Pancreas (tissue), 10 donors: ENCODE measurements at regions not wholly inside any gene's neighbourhood (a gene's known extent, or its start where the extent isn't known, plus 50 kb on each side); places are given as distances from the start of the nearest gene placed in this dataset.

ENCODE experiments used
- ATAC-seq, 4 donors: fragments of 200-7000 bp; cut with Tn5 transposase; one replicate each; pipeline versions ENCODE4 v1.8.0 to v1.9.1; 2020; ENCODE audit warnings: mild to moderate bottlenecking in 4 of 4, moderate library complexity in 4 of 4
- DNase-seq, 6 donors: peaks; one replicate each; pipeline ENCODE4 v3.0.0-alpha.2; 2020
- FAIRE-seq: peaks from 2 replicates; lab custom pipeline; 2012; peaks lifted over from hg19 to GRCh38; lab: Jason Lieb, UNC
- H3K27ac ChIP-seq, 4 donors: fragments of 200-600 bp; sonication (generic); 1 replicate in 3 of 4; 2 replicates in 1 of 4; pipeline versions ENCODE4 v1.5.0 to v1.8.0; 2020
- H3K27me3 ChIP-seq, 4 donors: fragments of 200-600 bp; one replicate each; pipeline ENCODE4 v1.8.0; 2021
- H3K36me3 ChIP-seq, 3 donors: fragments of 200-600 bp; sonication (generic) in 1 of 3; one replicate each; pipeline versions ENCODE4 v1.5.0 to v1.8.0; 2020 to 2021
- H3K4me1 ChIP-seq, 3 donors: fragments of 200-600 bp; one replicate each; pipeline ENCODE4 v1.8.0; 2021
- H3K4me3 ChIP-seq, 4 donors: fragments of 200-600 bp; sonication (generic) in 2 of 4; one replicate each; pipeline versions ENCODE4 v1.5.0 to v1.8.0; 2020 to 2021
- H3K9me3 ChIP-seq, 4 donors: fragments of 200-600 bp; one replicate each; pipeline ENCODE4 v1.8.0; 2021
- CTCF ChIP-seq, 4 donors: fragments of 200-600 bp; sonication (generic) in 3 of 4; IDR thresholded peaks; one replicate each; pipeline versions ENCODE4 v1.5.0 to v1.8.0; 2021; ENCODE audit warnings: antibody characterized with exemption in 4 of 4
- WGBS, 2 donors: extraction: QIAGEN DNeasy Blood & Tissue Kit; methylation state at CpG; one replicate each; pipeline ENCODE4 v1.1.7; 2013; 5-methylcytosine and 5-hydroxymethylcytosine counted together
- intact Hi-C, 3 donors: fragments of 100-400 bp; cut with DNase I; formaldehyde crosslinking; loops; one replicate each; pipeline versions ENCODE4 v1.11.1 to v1.14.2; 2022
- donor health status: healthy with polysubstance abuse.
- donor health status: DM: no; HTN: no; CAD: no; lungs with moderate emphysema.
- donor health status: DM: no; HTN: no; CAD: no.
- donor health status: control.
- donor health status: control.
- donor health status: Bipolar disorder and iron deficiency.
- donor health status: DM: yes; HTN: yes; CAD: no.
- donor health status: DM: no; HTN: no; CAD: no.
- donor health status: DM: no; HTN: no; CAD: no.
- donor health status: DM: yes; HTN: yes; CAD: no.

DNA sequence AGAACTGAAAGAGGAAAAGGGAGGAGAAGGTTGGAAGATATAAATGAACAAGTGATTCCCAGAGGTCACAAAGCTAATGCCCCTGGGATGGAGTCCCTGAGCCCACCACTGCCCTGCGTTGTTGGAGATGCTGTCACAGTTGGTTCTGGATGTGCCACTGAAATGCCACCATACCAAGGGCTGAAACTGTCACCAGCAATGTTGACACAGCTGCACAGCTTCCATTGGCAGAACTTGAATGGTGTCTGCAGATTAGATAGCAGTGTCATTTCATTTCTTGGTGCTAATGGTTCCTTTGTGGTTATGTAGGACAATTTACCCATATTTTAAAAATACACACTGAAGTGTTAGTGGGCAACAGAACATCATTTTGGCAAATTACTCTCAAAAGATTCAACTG, 120.7 kb downstream of the TBXT start:
- Histone ChIP-seq H3K27ac (no peak overlapping the region), H3K27me3 (no peaks in the 10 kb centered on the region), H3K4me1 (peaks cover 0 to 11% (median 5%) of the 10 kb centered on the region in 3 donors), H3K4me3 (no peak overlapping the region), H3K9me3 (peaks cover 0 to under 1% (median 0%) of the 10 kb centered on the region in 4 donors), H3K36me3 (no peaks in the 10 kb centered on the region)
- intact Hi-C loops: no loop called here
- DNase-seq (peak in 1 of 6 donors; percentile 7), ATAC-seq (peak in 3 of 4 donors; percentile 44 to 82 (median 67)), FAIRE-seq (no peak)
- 33 to 47% methylated on average over 1 of the region's 1 CpG for WGBS, 2 donors
- no peak for TF ChIP-seq CTCF (IDR thresholded peaks at IDR 0.05)

- intact Hi-C loops: no loop called here
- no peak overlapping the region for H3K4me3 ChIP-seq
- FAIRE-seq (no peak), ATAC-seq (peak in 3 of 4 donors; percentile 38 to 60 (median 52)), DNase-seq (no peak)
- peaks cover 0 to 11% (median 5%) of the 10 kb centered on the region in 3 donors for H3K4me1 ChIP-seq
- TF ChIP-seq CTCF (IDR thresholded peaks at IDR 0.05): no peak
- H3K9me3 ChIP-seq: no peaks in the 10 kb centered on the region
- no peaks in the 10 kb centered on the region for H3K36me3 ChIP-seq
- WGBS, 2 donors: 84 to 90% methylated on average over 2 of the region's 2 CpGs
- no peak overlapping the region for H3K27ac ChIP-seq
- H3K27me3 ChIP-seq: peaks cover 0 to 1% (median 0%) of the 10 kb centered on the region in 4 donors
Measured at GRCh38 chr6:166046226-166046625, 121.4 kb downstream of the TBXT start.

DNA sequence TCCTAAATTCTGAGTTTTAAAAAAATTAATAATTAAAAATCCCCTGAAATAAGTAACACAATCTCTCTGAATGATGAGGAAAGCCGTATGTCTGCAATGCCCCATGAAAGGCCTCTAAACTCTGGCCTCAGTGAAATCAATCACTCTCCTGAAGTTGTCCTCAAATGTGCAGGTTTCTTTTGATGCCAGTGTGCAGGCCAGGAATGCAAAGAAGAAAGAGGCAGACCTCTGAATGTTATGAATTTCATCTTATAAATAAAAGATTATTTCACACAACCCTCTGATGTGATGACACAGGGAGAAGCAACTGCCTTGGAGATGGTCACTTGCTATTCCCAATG, 121.8 kb downstream of the TBXT start:
- 39 to 55% methylated on average over 1 of the region's 1 CpG for WGBS, 2 donors
- peaks cover 0 to 5% (median 0%) of the 10 kb centered on the region in 4 donors for H3K27me3 ChIP-seq
- FAIRE-seq (no peak), ATAC-seq (no peak), DNase-seq (no peak)
- H3K4me1 ChIP-seq: peaks cover 0 to 11% (median 5%) of the 10 kb centered on the region in 3 donors
- H3K9me3 ChIP-seq: no peaks in the 10 kb centered on the region
- no peak overlapping the region for H3K4me3 ChIP-seq
- no peaks in the 10 kb centered on the region for H3K36me3 ChIP-seq
- no peak overlapping the region for H3K27ac ChIP-seq
- no peak for TF ChIP-seq CTCF (IDR thresholded peaks at IDR 0.05)
- intact Hi-C loops: no loop called here

DNA sequence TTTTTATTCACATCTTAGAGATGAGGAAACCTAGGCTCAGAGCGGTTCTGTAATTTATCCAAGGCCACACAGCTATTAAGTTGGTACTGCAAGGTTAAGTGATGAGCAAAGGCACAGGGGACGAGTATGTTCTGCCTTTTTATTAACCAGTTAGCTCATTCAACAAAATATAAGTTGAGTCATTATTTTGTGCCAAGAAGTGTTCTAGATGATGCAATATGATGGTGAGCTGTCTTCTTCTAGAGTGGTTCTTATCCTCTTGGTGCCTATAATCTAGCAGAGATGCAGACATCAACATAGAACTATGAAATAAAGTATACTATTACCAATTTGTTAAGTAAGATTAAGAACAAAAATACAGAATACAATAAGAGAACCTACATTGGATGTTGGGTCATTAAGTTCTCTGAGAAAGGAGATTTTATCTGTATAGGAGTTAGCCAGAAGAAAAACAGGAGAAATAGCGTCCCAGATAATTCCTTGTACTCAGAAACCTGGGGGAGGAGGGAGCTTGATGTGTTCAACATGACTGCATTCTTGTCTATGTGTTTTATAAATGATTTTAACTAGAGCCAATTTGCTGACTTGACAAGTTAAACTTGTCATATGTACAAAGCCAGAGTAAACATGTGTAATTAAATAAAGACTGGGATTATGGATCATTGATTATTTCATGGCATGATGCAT, 122.3 kb downstream of the TBXT start:
- no peak for FAIRE-seq
- Histone ChIP-seq H3K36me3 (no peaks in the 10 kb centered on the region), H3K27me3 (peaks cover 0 to 6% (median 0%) of the 10 kb centered on the region in 4 donors), H3K4me3 (no peak overlapping the region), H3K9me3 (no peaks in the 10 kb centered on the region), H3K27ac (no peak overlapping the region), H3K4me1 (peaks cover 0 to 11% (median 5%) of the 10 kb centered on the region in 3 donors)
- WGBS, 2 donors: 67 to 68% methylated on average over 3 of the region's 3 CpGs
- intact Hi-C loops: no loop called here
- no peak for TF ChIP-seq CTCF (IDR thresholded peaks at IDR 0.05)
- no peak for DNase-seq
- no peak for ATAC-seq

- H3K27me3 ChIP-seq: peaks cover 0 to 6% (median 1%) of the 10 kb centered on the region in 4 donors
- ATAC-seq (no peak), DNase-seq (no peak), FAIRE-seq (no peak)
- H3K4me3 ChIP-seq: no peak overlapping the region
- H3K27ac ChIP-seq: no peak overlapping the region
- intact Hi-C loops: no loop called here
- peaks cover 0 to 5% (median 0%) of the 10 kb centered on the region in 3 donors for H3K4me1 ChIP-seq
- no peaks in the 10 kb centered on the region for H3K36me3 ChIP-seq
- 67 to 79% methylated on average over 4 of the region's 4 CpGs for WGBS, 2 donors
- no peaks in the 10 kb centered on the region for H3K9me3 ChIP-seq
- no peak for TF ChIP-seq CTCF (IDR thresholded peaks at IDR 0.05)
Measured at GRCh38 chr6:166041277-166041676, 126.4 kb downstream of the TBXT start.
